Hepatocyte (in vitro differentiated cells): ENCODE measurements at regions not wholly inside any gene's neighbourhood (a gene's known extent, or its start where the extent isn't known, plus 50 kb on each side); places are given as distances from the start of the nearest gene placed in this dataset.
A peak's percentile ranks its signal among the peaks of the same experiment; 100 is the strongest.

Experiments
- DNase-seq: peaks from one replicate; pipeline ENCODE4 v3.0.0-alpha.2; 2016; ENCODE audit warnings: low spot score
- H2AFZ ChIP-seq: fragments of 200-600 bp; sonication (generic); 2 replicates; pipeline ENCODE4 v1.6.0; 2016; ENCODE audit warnings: antibody characterized with exemption, mild to moderate bottlenecking
- H3K27ac ChIP-seq: fragments of 200-600 bp; sonication (generic); 2 replicates; pipeline ENCODE4 v1.5.1; 2016; ENCODE audit warnings: mild to moderate bottlenecking
- H3K27me3 ChIP-seq: fragments of 200-600 bp; sonication (generic); 2 replicates; pipeline ENCODE4 v1.6.1; 2016
- H3K36me3 ChIP-seq: fragments of 200-600 bp; sonication (generic); replicated peaks from 2 replicates; pipeline ENCODE4 v1.5.1; 2016; ENCODE audit warnings: low read depth; ENCODE audit not compliant: insufficient read depth
- H3K4me1 ChIP-seq: fragments of 200-600 bp; sonication (generic); 2 replicates; pipeline ENCODE4 v1.5.1; 2016; ENCODE audit warnings: mild to moderate bottlenecking, moderate library complexity; ENCODE audit not compliant: insufficient read depth
- H3K4me2 ChIP-seq: fragments of 200-600 bp; sonication (generic); 2 replicates; pipeline ENCODE4 v1.6.0; 2016
- H3K4me3 ChIP-seq: fragments of 200-600 bp; sonication (generic); 2 replicates; pipeline ENCODE4 v1.5.1; 2016; ENCODE audit warnings: mild to moderate bottlenecking
- H3K79me2 ChIP-seq: fragments of 200-600 bp; sonication (generic); 2 replicates; pipeline ENCODE4 v1.6.0; 2017; ENCODE audit warnings: mild to moderate bottlenecking
- H3K9me2 ChIP-seq: fragments of 200-600 bp; sonication (generic); replicated peaks from 2 replicates; pipeline ENCODE4 v1.6.0; 2017; ENCODE audit warnings: mild to moderate bottlenecking; ENCODE audit not compliant: insufficient read depth
- H3K9me3 ChIP-seq: fragments of 200-600 bp; sonication (generic); 2 replicates; pipeline ENCODE4 v1.5.1; 2016; ENCODE audit warnings: low read depth, mild to moderate bottlenecking
- H4K20me1 ChIP-seq: fragments of 200-600 bp; sonication (generic); 2 replicates; pipeline ENCODE4 v1.6.0; 2016; ENCODE audit warnings: mild to moderate bottlenecking; ENCODE audit not compliant: insufficient read depth, poor library complexity, severe bottlenecking
- CTCF ChIP-seq: fragments of 200-600 bp; sonication (generic); IDR thresholded peaks from 2 replicates; pipeline ENCODE4 v1.5.1; 2016; ENCODE audit warnings: antibody characterized with exemption, mild to moderate bottlenecking; ENCODE audit not compliant: poor library complexity
- EZH2 ChIP-seq: fragments of 200-600 bp; sonication (generic); IDR thresholded peaks from 2 replicates; pipeline ENCODE4 v1.6.1; 2016; ENCODE audit warnings: antibody characterized with exemption, mild to moderate bottlenecking, borderline replicate concordance
- EZH2phosphoT487 ChIP-seq: fragments of 200-600 bp; sonication (generic); IDR thresholded peaks from one replicate; pipeline ENCODE4 v1.6.1; 2018; ENCODE audit warnings: antibody characterized with exemption, mild to moderate bottlenecking, low read depth, moderate library complexity; ENCODE audit not compliant: unreplicated experiment, severe bottlenecking
- WGBS: methylation state at CpG from one replicate; pipeline ENCODE4 v1.1.6; 2016; ENCODE audit warnings: low lambda C conversion rate; ENCODE audit errors: missing lambda C conversion rate; 5-methylcytosine and 5-hydroxymethylcytosine counted together

- Histone ChIP-seq H3K27ac (no peak overlapping the region), H3K4me3 (no peak overlapping the region), H3K4me2 (no peak overlapping the region), H3K4me1 (peaks cover 5% of the 10 kb centered on the region), H3K36me3 (no peaks in the 10 kb centered on the region), H2AFZ (no peak overlapping the region), H4K20me1 (no peaks in the 10 kb centered on the region), H3K9me3 (no peaks in the 10 kb centered on the region), H3K9me2 (no peaks in the 10 kb centered on the region), H3K79me2 (no peaks in the 10 kb centered on the region), H3K27me3 (no peaks in the 10 kb centered on the region)
- DNase-seq: no peak
- TF ChIP-seq EZH2phosphoT487: no peak
- TF ChIP-seq EZH2: no peak
- no peak for TF ChIP-seq CTCF
- WGBS: 74% methylated on average over 2 of the region's 2 CpGs
Observed at GRCh38 chr6:147979966-147980365, 362.7 kb upstream of the SASH1 start.

- no peak overlapping the region for H3K27ac ChIP-seq
- TF ChIP-seq CTCF: no peak
- no peaks in the 10 kb centered on the region for H3K9me3 ChIP-seq
Observed at GRCh38 chr6:147983581-147984366, 358.9 kb upstream of the SASH1 start.

GRCh38 chr6:147986846-147987245 lies 355.8 kb upstream of the SASH1 start:
- Histone ChIP-seq H3K27ac (no peak overlapping the region), H4K20me1 (no peaks in the 10 kb centered on the region), H3K36me3 (no peaks in the 10 kb centered on the region), H3K9me2 (no peaks in the 10 kb centered on the region), H2AFZ (no peak overlapping the region), H3K27me3 (no peaks in the 10 kb centered on the region), H3K4me1 (no peaks in the 10 kb centered on the region), H3K79me2 (no peaks in the 10 kb centered on the region), H3K4me3 (no peak overlapping the region), H3K4me2 (no peak overlapping the region), H3K9me3 (no peaks in the 10 kb centered on the region)
- WGBS: 55% methylated on average over 3 of the region's 3 CpGs
- no peak for DNase-seq
- TF ChIP-seq CTCF (no peak), EZH2phosphoT487 (no peak), EZH2 (no peak)

More at GRCh38 chr6:147983581-147984366, 358.9 kb upstream of the SASH1 start:
- 44% methylated on average over 6 of the region's 6 CpGs for WGBS
- H3K36me3 ChIP-seq: no peaks in the 10 kb centered on the region
- H3K79me2 ChIP-seq: no peaks in the 10 kb centered on the region
- H3K4me1 ChIP-seq: peaks cover 5% of the 10 kb centered on the region
- H3K9me2 ChIP-seq: no peaks in the 10 kb centered on the region
- H3K4me2 ChIP-seq: peak overlapping the region; percentile 24
- H3K27me3 ChIP-seq: no peaks in the 10 kb centered on the region
- no peak overlapping the region for H2AFZ ChIP-seq
- no peaks in the 10 kb centered on the region for H4K20me1 ChIP-seq
- no peak overlapping the region for H3K4me3 ChIP-seq
- no peak for DNase-seq
